ENCODE measurements at regions not wholly inside any gene's neighbourhood (a gene's known extent, or its start where the extent isn't known, plus 50 kb on each side); places are given as distances from the start of the nearest gene placed in this dataset.

DNA sequence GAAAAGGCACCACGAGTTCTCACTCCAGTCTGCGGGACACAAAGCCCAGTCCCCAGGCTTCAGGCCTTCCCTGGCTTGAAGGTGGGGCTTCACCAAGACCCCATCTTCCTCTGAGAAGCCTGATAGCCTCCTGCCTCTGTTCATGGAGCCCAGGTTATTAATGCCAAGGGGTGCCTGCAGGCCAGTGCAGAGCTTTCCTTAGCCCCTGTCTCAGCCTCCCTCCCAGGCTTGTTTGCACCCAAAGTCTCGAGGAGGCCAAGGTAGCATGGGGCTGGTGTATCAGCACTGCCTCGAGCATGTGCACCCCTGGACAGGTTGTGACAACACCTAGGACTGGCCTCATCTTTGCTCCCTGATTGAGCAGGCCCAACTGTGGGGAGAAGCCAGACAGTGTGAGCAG lies 108.1 kb upstream of the PCDH15 start:
- no peak overlapping the region for H3K9ac ChIP-seq (ENCODE audit: low read length)
- no peaks in the 10 kb centered on the region for H4K20me1 ChIP-seq (ENCODE audit: insufficient read depth)
- H3F3A ChIP-seq (ENCODE audit: insufficient read depth, low read length, poor library complexity, severe bottlenecking), result no peaks in the 10 kb centered on the region
- H3K4me3 ChIP-seq (ENCODE audit: low read length), result no peak overlapping the region
- H2AFZ ChIP-seq (ENCODE audit: low read depth, low read length), result no peak overlapping the region
- peaks cover 4% of the 10 kb centered on the region for H3K9me3 ChIP-seq (ENCODE audit: low read length)
- H3K27me3 ChIP-seq (ENCODE audit: insufficient read depth, low read depth, low read length), result no peaks in the 10 kb centered on the region
- TF ChIP-seq, protein P1, sequence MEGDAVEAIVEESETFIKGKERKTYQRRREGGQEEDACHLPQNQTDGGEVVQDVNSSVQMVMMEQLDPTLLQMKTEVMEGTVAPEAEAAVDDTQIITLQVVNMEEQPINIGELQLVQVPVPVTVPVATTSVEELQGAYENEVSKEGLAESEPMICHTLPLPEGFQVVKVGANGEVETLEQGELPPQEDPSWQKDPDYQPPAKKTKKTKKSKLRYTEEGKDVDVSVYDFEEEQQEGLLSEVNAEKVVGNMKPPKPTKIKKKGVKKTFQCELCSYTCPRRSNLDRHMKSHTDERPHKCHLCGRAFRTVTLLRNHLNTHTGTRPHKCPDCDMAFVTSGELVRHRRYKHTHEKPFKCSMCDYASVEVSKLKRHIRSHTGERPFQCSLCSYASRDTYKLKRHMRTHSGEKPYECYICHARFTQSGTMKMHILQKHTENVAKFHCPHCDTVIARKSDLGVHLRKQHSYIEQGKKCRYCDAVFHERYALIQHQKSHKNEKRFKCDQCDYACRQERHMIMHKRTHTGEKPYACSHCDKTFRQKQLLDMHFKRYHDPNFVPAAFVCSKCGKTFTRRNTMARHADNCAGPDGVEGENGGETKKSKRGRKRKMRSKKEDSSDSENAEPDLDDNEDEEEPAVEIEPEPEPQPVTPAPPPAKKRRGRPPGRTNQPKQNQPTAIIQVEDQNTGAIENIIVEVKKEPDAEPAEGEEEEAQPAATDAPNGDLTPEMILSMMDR (IDR thresholded peaks at IDR 0.05; ENCODE audit: poor library complexity, severe bottlenecking), result no peak
- TF ChIP-seq EP300 (conservative IDR thresholded peaks at IDR 0.05; ENCODE audit: poor library complexity, severe bottlenecking) (no peak), TAF1 (IDR thresholded peaks at IDR 0.05; ENCODE audit: low read depth) (no peak), RAD21 (conservative IDR thresholded peaks at IDR 0.05) (no peak), POLR2AphosphoS5 (IDR thresholded peaks at IDR 0.05) (no peak), MXI1 (conservative IDR thresholded peaks at IDR 0.05; ENCODE audit: poor library complexity, severe bottlenecking) (no peak), EZH2 (IDR thresholded peaks at IDR 0.05; ENCODE audit: borderline replicate concordance, insufficient read depth, low read length, poor library complexity, severe bottlenecking) (no peak), SMC3 (conservative IDR thresholded peaks at IDR 0.05; ENCODE audit: poor library complexity) (no peak)
- TF ChIP-seq, protein P2, sequence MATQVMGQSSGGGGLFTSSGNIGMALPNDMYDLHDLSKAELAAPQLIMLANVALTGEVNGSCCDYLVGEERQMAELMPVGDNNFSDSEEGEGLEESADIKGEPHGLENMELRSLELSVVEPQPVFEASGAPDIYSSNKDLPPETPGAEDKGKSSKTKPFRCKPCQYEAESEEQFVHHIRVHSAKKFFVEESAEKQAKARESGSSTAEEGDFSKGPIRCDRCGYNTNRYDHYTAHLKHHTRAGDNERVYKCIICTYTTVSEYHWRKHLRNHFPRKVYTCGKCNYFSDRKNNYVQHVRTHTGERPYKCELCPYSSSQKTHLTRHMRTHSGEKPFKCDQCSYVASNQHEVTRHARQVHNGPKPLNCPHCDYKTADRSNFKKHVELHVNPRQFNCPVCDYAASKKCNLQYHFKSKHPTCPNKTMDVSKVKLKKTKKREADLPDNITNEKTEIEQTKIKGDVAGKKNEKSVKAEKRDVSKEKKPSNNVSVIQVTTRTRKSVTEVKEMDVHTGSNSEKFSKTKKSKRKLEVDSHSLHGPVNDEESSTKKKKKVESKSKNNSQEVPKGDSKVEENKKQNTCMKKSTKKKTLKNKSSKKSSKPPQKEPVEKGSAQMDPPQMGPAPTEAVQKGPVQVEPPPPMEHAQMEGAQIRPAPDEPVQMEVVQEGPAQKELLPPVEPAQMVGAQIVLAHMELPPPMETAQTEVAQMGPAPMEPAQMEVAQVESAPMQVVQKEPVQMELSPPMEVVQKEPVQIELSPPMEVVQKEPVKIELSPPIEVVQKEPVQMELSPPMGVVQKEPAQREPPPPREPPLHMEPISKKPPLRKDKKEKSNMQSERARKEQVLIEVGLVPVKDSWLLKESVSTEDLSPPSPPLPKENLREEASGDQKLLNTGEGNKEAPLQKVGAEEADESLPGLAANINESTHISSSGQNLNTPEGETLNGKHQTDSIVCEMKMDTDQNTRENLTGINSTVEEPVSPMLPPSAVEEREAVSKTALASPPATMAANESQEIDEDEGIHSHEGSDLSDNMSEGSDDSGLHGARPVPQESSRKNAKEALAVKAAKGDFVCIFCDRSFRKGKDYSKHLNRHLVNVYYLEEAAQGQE (IDR thresholded peaks at IDR 0.05; ENCODE audit: borderline replicate concordance), result no peak
- no peaks in the 10 kb centered on the region for H3K9me2 ChIP-seq (ENCODE audit: insufficient read depth, low read length)
- H3K4me2 ChIP-seq (ENCODE audit: low read length), result no peak overlapping the region
- no peak overlapping the region for H3K27ac ChIP-seq (ENCODE audit: low read length)
- no peaks in the 10 kb centered on the region for H3K79me2 ChIP-seq (replicated peaks; ENCODE audit: insufficient read depth, low read length)
- H3K36me3 ChIP-seq (ENCODE audit: insufficient read depth, low read length), result no peaks in the 10 kb centered on the region

- H3K4me3 ChIP-seq (ENCODE audit: low read length), result no peak overlapping the region
- H3K9ac ChIP-seq (ENCODE audit: low read length), result no peak overlapping the region
- H3K36me3 ChIP-seq (ENCODE audit: insufficient read depth, low read length), result no peaks in the 10 kb centered on the region
- no peak overlapping the region for H2AFZ ChIP-seq (ENCODE audit: low read depth, low read length)
- H3K9me3 ChIP-seq (ENCODE audit: low read length), result peaks cover 4% of the 10 kb centered on the region
- H3K27ac ChIP-seq (ENCODE audit: low read length), result no peak overlapping the region
- no peaks in the 10 kb centered on the region for H4K20me1 ChIP-seq (ENCODE audit: insufficient read depth)
- no peaks in the 10 kb centered on the region for H3K9me2 ChIP-seq (ENCODE audit: insufficient read depth, low read length)
- H3K79me2 ChIP-seq (replicated peaks; ENCODE audit: insufficient read depth, low read length), result no peaks in the 10 kb centered on the region
- H3K4me2 ChIP-seq (ENCODE audit: low read length), result no peak overlapping the region
- no peak for TF ChIP-seq RAD21 (conservative IDR thresholded peaks at IDR 0.05)
- no peak for TF ChIP-seq EP300 (conservative IDR thresholded peaks at IDR 0.05; ENCODE audit: poor library complexity, severe bottlenecking)
- TF ChIP-seq, protein P2 (IDR thresholded peaks at IDR 0.05; ENCODE audit: borderline replicate concordance), result no peak
- no peak for TF ChIP-seq TAF1 (IDR thresholded peaks at IDR 0.05; ENCODE audit: low read depth)
- no peak for TF ChIP-seq MXI1 (conservative IDR thresholded peaks at IDR 0.05; ENCODE audit: poor library complexity, severe bottlenecking)
- TF ChIP-seq POLR2AphosphoS5 (IDR thresholded peaks at IDR 0.05), result no peak
- TF ChIP-seq EZH2 (IDR thresholded peaks at IDR 0.05; ENCODE audit: borderline replicate concordance, insufficient read depth, low read length, poor library complexity, severe bottlenecking), result no peak
- no peak for TF ChIP-seq SMC3 (conservative IDR thresholded peaks at IDR 0.05; ENCODE audit: poor library complexity)
- TF ChIP-seq, protein P1 (IDR thresholded peaks at IDR 0.05; ENCODE audit: poor library complexity, severe bottlenecking), result no peak
- no peaks in the 10 kb centered on the region for H3K27me3 ChIP-seq (ENCODE audit: insufficient read depth, low read depth, low read length)
- H3F3A ChIP-seq (ENCODE audit: insufficient read depth, low read length, poor library complexity, severe bottlenecking), result no peaks in the 10 kb centered on the region
These were observed 107.0 kb upstream of the PCDH15 start for GRCh38 chr10:54908019-54908418.

Data from neural cell (in vitro differentiated cells).